GM12872 (cell line): ENCODE measurements at regions not wholly inside any gene's neighbourhood (a gene's known extent, or its start where the extent isn't known, plus 50 kb on each side); places are given as distances from the start of the nearest gene placed in this dataset.

ENCODE experiments used
- TF ChIP-seq, protein P1 (sequence below): IDR thresholded peaks from 3 replicates; pipeline ENCODE4 v1.5.1; 2011; ENCODE audit warnings: low read depth, mild to moderate bottlenecking, low read length, moderate library complexity; ENCODE audit not compliant: insufficient read depth

GRCh38 chr10:130389906-130390305 lies 253.7 kb downstream of the GLRX3 start:
- TF ChIP-seq, protein P1, sequence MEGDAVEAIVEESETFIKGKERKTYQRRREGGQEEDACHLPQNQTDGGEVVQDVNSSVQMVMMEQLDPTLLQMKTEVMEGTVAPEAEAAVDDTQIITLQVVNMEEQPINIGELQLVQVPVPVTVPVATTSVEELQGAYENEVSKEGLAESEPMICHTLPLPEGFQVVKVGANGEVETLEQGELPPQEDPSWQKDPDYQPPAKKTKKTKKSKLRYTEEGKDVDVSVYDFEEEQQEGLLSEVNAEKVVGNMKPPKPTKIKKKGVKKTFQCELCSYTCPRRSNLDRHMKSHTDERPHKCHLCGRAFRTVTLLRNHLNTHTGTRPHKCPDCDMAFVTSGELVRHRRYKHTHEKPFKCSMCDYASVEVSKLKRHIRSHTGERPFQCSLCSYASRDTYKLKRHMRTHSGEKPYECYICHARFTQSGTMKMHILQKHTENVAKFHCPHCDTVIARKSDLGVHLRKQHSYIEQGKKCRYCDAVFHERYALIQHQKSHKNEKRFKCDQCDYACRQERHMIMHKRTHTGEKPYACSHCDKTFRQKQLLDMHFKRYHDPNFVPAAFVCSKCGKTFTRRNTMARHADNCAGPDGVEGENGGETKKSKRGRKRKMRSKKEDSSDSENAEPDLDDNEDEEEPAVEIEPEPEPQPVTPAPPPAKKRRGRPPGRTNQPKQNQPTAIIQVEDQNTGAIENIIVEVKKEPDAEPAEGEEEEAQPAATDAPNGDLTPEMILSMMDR, result no peak

DNA sequence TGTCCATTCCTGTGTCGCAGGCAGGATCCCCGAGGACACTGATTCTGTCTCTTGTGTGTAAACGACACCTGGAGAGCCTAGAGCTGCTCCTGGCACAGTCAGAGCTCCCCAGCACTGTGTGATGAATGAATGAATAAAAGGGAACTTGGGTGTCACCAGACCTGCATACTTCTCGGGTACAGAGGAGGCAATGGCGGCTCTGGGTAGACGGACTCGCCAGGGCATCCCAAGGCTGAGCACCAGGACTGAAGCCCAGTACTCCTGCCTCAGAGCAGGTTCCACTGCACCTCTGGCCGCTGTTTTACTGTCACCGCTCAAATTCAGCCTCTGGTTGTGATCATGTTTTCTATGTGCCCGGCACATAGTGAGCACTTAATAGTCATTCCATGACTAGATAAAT lies 255.8 kb downstream of the GLRX3 start:
- TF ChIP-seq, protein P1, result no peak

DNA sequence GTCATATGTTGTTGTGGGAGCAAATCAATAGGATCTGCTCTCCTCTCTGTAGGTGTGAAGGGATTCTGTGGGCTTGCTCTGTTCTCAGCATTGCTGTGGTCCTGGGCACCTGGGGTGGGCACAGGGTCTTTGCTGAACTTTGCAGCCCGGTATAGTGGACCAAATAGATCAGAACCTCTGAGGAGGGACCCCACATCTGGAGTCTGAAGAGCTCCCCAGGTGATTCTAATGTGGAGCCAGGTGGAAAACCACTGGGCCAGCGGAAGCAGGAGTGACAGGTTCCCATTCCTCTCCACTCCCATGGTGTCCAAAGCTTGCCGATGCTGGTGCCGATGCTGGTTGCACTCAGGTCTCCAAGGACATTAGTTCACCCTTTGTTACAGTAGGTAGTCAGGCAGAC lies 257.2 kb downstream of the GLRX3 start:
- TF ChIP-seq, protein P1, result no peak

GRCh38 chr10:130394832-130395231 lies 258.6 kb downstream of the GLRX3 start:
- TF ChIP-seq, protein P1, result no peak

GRCh38 chr10:130395248-130395936 lies 259.2 kb downstream of the GLRX3 start:
- TF ChIP-seq, protein P1, result no peak

- TF ChIP-seq, protein P1, result no peak
These were observed 259.9 kb downstream of the GLRX3 start for GRCh38 chr10:130396044-130396443.

- TF ChIP-seq, protein P1, result no peak
These were observed 262.2 kb downstream of the GLRX3 start for GRCh38 chr10:130398090-130398994.
